HEK293T (cell line): ENCODE measurements at regions not wholly inside any gene's neighbourhood (a gene's known extent, or its start where the extent isn't known, plus 50 kb on each side); places are given as distances from the start of the nearest gene placed in this dataset.

ENCODE experiments used
- FOXM1 ChIP-seq: fragments of 450-650 bp; IDR thresholded peaks from 2 replicates; pipeline ENCODE4 v1.6.1; 2017; ENCODE audit warnings: mild to moderate bottlenecking, borderline replicate concordance
- LEF1 ChIP-seq: fragments of 450-650 bp; IDR thresholded peaks from 2 replicates; pipeline ENCODE4 v1.6.1; 2017; ENCODE audit warnings: mild to moderate bottlenecking, borderline replicate concordance
- SP1 ChIP-seq: fragments of 450-650 bp; IDR thresholded peaks from 2 replicates; pipeline ENCODE4 v1.6.1; 2017

DNA sequence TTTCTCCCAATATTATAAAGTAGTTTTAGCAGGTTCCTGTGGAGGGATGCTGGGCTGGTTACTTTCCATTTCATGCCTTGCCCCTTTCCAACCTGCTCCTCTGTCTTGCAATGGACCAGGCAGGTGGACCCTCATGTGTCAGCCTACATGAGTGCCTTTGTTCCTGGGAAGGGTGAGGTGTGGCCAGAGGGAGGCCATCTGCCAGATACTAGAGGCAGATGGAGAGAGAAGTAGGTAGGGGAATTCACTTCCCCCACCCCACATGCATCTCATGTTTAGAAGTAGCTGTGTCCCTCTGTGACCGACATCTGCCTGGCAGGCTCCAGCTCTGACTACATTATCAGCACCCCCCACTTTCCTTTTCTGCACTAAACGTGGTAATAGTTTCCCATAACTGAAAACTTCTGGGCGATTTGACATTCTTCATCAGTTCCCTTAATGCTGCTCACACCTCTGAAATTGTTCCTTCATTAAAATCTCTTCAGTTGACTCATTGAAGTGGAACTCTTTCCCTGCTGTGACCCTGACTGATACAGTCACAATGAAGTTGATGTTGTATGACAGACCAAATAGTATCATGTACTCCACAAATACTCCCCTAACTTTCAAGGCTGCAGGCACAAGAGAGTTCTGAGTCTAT, 396.3 kb upstream of the FZD8 start:
- TF ChIP-seq SP1 = no peak
- TF ChIP-seq LEF1 = no peak
- no peak for TF ChIP-seq FOXM1
